ENCODE measurements at regions not wholly inside any gene's neighbourhood (a gene's known extent, or its start where the extent isn't known, plus 50 kb on each side); places are given as distances from the start of the nearest gene placed in this dataset.
A peak's percentile ranks its signal among the peaks of the same experiment; 100 is the strongest.
"Not testable (repeated sequence)": the region's sequence is repeated elsewhere in the genome, so short reads cannot be mapped to it uniquely, and the experiment has no call there.

DNA sequence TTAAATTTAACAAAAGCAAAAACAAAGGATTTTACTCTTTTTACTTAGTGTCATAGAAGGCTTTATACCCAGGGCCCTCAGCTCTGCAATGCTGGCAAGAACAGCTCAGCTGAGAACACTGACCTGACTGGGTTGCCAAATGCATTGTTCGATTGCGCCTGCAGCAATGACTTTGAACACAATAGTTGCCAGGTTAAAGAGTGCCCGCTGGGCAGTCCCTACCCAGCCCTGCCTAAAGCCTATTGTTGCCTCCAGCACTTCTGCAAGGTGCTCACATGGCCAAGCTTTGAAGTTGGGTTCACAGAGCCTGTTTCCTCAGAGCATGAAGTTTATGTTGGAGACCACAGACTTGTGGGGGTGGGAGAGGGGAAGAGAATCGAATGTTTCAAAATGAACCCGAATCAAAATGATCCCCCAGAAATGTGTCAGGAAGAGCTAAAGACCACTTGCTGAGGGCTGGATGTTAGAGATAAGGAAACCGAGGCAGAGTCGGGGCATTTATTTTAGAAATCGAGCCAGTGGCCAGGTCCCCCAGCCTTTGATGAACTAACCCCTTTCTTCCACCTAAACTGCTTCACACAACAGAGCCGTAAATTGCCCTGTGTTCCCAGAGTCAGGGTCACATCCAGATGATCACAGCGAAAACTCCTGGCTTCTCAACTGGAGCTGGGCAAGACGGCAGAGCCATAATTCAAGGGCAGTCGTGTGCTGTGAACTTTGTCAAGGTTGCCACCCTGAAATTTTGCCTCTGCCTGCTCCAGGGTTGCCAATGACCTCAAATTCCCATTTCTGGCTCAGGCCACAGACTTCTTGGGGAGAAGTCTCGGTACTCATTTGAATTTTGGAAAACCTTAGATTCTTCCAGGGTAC is 55.0 kb downstream of the FOXA2 start:
- DNase-seq = no peak

DNA sequence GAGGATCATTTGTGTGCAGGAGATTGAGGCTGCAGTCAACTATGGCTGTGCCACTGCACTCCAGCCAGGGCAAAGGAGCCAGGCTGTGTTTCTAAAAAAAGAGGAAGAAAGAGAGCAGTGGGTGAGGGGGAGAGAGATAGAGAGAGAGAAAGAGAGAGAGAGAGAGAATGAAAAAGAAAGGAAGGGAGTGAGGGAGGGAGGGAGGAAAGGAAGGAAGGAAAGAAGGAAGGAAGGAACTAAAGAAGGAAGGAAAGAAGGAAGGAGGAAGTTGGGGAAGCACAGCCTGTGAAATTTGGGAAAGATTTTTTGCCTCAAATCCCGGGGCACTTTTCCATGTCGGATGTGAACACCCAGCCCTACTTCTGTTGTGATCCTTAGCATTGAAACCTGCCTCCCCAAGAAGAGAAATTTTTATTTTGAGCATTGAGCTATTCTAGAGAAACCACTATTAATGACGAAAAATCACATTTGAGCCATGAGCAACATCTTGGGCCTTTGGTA is 57.8 kb downstream of the FOXA2 start:
- DNase-seq = no peak

DNA sequence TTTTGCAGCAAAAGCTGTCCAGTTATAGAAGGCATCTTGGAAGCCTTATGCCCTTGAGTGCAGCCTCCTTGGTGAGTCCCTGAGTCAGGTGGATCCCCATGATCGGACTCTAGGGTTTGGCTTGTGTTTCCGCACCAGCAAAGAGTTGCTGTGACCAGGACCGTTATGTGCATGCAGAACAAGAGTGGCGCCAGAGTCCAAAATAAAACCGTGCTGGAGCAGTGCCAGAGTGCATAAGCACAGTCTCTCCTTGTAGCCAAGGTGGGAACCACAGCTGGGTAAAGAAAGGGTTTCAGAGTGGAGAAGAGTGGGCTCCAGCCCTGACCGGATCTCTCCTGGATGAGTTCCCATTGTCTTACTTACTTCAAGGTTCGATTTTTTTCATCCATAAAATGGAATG is 58.6 kb downstream of the FOXA2 start:
- DNase-seq = no peak

DNA sequence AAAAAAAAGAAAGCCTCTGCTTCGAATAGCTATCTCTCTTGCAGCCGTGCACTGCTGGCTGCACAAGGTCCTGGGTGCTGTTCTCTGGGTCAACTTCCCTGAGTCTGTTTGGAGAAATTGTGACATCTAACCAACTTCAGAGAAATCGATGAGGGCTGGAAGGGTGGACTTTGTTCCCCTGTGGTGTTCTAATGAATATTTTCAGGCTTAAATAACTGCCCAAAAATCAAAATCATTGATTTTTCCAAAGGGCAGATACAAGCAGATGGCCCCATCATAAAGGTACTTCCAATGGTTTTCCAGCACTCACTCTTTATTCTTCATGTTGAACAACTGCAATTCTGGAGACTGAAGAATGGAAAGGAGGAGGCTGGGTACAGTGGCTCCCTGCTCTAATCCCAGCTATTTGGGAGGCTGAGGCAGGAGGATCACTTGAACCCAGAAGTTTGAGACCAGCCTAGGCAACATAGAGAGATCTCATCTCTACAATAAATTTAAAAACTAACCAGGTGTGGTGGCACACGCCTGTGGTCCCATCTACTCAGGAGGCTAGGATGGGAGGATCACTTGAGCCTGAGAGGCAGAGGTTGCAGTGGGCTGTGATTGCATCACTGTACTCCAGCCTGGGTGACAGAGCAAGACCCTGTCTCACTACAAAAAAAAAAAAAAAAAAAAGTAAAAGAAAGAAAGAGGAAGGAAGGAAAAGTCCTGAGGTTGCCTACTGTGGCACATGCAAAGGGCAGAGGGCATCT is 59.1 kb downstream of the FOXA2 start:
- DNase-seq = no peak

DNA sequence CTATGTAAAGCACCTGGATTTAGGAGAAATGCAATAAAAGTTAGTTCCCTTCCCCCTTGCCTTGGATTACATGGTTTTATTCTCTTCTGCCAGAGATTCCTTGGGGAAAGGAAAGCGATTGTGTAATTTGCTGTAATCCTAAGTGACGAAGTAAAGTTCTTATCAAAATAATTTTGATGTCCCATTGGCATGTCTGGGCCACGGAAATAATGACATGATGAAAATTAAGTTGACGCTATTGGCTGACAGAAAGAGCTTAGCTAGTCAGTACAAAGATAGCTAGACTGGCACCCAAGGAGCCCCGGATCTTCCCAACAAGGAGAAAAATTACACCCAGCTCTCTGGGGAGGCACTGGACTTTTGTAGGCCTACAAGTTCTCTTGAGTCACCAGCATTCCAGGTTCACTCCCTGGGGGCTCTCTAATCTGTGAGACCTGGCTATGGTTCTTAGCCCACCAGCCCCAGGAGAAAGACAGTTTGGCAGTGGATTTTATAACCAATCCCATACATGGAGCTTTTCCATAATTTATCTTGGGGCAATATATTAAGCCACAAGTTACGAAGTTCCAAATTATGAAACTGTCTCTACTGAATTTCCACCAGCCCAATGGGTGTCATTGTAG is 59.9 kb downstream of the FOXA2 start:
- no peak for DNase-seq

DNA sequence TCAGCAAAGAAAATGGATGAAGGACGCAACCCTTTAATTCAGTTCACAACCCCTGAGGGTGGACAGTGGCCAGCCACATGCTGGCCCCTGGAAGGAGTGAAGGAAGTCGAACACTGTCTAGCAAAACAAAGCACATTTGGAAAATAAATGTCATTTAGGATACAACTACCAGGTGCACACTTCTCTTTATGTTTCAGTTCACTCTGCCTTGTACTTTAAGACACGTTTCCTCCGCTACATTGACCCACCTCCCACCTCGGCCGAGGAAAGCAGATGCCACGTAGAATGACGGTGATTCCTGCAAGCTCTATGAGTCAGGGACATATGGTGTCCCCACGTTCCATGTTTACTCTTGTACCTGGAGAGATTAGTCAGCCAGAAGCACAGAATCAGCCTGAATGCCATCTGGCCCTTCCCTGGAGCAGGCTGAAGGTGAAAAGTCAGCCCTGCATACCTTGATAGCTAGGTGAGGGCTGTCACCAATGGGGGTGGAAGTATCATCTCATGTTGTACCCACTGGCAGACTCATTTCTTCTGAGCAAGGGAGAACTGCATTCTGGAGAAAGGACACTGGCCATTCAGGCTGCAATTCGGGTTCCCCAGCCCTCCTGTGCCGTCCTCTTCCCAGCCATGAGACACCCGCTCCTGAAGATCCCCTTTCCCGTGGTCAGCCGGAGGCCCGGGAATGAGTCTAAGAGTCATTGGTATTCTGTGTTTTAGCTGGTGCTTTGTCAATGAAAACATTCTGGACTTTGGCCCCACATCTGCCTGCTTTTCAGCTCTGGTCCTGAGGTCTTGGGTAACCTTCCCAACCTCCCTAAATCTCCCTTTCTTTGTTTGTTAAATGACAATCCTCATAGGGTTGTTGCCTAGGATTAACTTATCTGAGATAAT is 60.6 kb downstream of the FOXA2 start:
- DNase-seq = no peak

DNA sequence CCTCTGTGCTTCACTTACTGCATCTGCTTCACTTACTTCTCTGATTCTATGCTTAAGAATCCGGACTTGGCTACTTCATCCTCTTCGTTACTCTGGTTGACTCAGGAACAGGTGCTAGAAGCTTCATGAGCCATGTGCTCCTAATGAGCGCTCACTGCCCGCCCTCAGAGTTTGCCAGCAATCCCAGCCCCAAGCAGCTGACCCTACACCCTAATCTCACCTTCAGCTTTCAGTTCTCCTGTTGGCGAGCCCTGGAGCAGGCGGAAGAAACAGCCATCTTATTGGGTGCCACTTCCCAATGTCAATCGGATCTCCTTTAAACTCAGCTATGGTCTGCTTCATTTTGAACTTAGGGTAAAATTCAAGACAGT is 61.3 kb downstream of the FOXA2 start:
- no peak for DNase-seq

DNA sequence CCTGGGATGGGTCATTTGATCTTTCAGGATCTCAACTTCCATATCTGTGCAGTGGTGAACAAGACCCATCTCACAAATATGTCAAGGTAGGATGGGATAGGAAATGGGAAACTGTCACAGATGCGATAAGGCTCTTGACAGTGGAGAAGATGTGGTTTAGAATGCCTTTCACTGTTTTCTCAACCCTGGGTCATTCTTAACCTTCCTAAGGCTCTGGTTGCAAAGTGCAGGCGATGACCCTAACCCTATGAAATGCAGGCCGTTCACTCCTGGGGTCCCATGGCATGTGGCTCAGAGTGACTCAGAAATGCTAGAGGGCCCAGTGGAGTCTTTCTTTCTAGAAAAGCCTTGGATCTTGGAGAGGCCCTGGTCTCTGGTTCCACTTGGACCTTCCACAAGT is 61.7 kb downstream of the FOXA2 start:
- no peak for DNase-seq

DNA sequence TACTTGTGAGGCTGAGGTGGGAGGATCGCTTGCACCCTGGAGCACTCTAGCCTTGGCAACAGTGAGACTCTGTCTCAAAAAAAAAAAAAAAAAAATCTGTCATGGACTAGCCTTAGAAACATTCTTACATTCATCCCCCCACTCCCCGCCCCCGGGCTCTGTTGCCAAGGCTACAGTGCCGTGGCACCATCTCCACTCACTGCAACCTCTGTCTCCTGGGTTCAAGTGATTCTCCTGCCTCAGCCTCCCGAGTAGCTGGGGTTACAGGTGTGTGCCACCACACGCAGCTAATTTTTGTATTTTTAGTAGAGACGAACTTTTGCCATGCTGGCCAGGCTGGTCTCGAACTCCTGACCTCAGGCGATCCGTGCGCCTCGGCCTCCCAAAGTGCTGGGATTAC is 62.4 kb downstream of the FOXA2 start:
- DNase-seq = not testable (repeated sequence)

DNA sequence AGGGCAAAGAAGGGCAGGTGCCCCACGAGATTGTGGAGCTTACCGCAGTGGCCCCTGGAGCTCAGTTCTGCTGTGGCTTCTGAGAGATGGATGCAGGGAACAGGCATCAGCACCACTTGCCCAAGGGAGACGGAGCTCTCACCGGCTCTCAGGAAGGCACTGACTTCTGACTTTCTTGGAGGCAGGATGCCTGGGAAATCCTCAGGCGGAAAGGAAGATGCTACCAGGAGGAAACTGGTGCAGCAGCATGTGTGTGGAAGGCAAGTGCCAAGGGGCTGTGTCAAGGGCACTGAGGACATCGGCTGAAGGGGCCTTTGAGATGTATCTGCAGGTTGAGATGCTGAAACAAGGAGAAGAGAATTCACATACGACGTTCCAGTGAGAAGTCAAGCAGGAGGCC is 64.0 kb downstream of the FOXA2 start:
- no peak for DNase-seq

DNA sequence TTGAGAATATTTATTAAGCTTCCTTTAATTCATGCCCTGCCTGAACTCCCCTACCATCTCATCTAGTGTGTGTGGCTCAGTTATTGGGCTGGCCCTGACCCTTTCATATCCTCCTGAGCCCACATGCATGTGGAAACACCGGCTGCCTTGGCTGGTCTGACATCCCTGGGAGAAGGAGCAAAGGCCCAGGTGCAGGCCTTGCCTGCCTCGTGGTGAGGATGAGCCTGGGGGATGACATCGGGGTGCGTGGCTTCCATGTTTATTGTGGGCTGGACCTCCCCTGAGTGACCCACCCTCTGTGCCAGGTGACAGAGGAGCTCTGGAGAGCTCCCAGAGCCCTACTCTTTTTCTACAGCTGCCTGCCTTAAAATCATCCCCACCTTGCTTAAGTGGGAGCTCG is 69.1 kb downstream of the FOXA2 start:
- DNase-seq = no peak

DNA sequence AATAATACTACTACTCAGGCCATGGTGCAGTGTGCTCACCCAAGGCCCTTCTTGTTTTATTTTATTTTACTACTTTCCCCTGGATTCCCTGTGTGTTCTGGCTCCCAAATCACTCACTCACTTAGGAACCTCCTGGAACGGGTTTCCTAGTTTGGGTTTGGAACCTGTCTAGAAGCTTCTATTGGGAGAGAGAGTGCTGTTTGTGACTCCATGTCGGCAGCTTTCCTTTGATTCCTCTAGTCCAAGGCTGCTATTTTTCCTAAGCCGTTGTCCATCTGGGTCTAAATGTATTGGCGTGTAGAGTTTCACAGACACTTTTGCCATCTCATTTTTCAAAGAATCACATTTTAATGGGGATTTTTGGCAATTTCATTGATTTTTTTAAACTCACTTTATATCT is 70.8 kb downstream of the FOXA2 start:
- no peak for DNase-seq

DNA sequence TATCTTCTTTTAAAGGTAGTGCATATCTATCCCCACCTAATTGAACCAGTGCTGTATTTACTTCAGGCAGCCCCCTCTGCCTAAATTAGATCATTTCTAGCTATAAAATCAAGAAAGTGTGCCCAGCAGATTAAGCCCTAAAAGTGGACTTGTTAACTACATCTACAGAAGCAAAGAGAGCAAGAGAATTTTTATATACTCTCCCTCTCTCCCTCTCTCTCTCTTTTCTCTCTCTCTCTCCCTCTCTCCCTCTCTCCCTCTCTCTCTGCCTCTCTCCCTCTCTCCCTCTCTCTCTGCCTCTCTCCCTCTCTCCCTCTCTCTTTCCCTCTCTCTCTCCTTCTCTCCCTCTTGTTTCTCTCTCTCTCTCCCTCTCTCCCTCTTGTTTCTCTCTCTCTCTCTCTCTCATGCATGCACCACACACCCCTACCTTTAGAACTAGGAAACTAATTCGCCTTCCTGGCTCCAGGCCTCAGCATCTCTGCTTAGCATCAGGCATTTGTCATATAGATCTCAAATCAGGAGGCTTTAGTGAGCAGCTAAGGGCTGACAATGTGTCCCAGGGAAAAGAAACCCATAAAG is 71.4 kb downstream of the FOXA2 start:
- DNase-seq = no peak

DNA sequence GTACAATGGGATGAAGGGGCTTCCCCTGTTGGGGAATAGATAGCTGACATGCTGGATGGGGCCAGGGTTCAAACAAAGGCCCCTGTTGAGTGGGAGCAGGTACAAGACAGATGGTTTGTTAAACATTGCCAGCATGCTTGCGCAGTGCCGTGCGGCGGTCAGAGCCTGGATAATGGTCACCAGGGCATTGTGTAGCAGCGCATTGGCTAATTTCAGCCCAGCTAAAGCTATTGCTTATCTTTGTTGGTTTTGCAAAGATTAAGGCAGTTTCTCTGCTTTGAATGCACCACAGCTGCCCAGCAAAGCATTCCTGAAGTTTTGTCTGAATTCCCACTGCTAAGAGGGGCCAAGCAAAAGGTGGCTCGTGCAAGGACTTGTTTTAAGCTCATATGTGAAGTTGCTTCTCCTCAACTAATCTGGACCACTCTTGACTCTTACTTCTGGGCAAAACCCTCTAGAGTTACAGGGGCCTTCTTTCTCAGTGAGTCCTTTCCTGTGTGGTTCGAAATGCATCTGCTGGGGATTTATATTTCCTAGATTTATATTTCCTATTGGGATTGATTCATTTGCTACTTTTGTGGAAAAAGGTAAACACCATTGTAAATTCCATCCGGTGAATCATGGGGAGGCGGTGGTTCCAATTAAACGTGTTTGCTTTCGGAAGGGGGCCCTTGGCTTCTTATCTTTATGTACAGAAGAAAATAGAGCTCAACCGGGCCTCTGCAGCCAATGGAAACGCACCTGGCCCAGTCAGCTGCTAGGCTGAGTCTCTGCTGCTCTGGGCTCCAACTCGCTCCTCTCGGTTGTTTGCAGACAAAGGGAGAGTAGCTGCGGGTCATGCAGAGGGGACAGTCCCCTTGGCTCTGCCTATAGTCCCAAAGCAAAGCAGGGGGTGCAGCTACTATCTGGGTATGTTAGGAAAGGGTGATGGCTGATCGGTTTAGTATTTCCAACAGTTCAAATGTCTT is 72.1 kb downstream of the FOXA2 start:
- DNase-seq = peak; percentile 85

DNA sequence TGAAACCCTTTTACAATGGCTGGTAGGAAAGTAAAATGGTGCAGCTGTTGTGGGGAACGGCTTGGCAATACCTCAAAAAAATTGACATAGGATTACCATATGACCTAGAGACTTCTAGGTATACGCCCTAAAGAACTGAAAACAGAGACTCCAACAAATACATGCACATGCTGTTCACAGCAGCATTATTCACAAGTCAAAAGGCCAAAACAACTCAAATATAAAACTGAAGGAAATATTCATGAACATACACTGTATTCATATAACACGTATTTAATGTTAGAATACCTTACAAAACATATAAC is 74.6 kb downstream of the FOXA2 start:
- no peak for DNase-seq

DNA sequence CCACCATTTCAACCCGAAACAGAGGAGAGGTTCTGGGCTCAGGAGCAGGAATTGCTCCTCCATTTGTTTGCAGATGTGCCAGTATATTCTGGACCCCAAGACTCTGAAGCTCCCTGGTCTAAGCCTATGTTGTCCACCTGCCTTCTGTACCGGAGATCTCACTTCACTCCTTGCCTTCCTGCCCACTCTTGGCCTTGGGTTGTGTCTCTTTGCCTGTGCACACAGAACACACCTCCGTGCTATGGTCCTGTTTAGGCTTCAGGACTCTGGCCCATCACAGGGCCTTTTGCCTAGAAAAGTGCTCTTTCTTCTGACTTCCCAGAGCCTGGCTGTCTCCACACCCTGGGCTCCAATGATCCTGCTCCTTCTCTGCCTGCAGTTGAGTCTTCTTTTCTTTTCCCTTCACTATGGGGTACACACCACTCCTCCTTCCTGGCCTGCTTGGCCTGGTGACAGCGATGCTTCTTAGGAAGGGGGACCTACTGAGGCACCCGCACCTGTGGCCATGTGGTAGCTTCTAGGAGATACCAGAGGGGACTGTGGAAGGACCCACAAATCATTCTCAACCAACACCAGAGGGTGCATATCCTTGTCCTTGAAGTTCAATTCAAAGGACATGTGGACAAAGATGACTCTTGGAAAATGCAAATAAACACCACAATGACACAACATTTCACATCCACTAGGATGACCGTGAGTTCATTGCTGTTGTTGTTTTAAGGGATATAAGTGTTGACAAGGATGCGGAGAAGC is 75.1 kb downstream of the FOXA2 start:
- no peak for DNase-seq

DNA sequence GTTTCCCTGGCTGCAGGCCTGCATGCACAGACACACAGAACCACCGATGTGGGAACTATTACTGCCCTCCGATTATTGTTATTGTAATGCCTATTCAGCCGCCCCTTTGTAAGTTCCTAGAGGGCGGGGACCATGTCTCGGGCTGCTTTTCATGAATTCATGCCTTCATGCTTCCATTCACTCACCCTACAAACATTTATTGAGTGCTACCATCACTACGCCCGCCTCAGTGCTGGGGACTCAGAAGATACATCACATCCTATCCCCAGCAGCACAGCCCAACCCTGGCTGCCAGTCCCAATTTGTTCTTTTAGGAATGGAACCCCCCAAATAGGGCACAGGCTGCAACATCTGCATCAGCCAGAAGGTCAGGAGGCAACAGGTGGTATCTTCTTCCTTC is 75.9 kb downstream of the FOXA2 start:
- no peak for DNase-seq

DNA sequence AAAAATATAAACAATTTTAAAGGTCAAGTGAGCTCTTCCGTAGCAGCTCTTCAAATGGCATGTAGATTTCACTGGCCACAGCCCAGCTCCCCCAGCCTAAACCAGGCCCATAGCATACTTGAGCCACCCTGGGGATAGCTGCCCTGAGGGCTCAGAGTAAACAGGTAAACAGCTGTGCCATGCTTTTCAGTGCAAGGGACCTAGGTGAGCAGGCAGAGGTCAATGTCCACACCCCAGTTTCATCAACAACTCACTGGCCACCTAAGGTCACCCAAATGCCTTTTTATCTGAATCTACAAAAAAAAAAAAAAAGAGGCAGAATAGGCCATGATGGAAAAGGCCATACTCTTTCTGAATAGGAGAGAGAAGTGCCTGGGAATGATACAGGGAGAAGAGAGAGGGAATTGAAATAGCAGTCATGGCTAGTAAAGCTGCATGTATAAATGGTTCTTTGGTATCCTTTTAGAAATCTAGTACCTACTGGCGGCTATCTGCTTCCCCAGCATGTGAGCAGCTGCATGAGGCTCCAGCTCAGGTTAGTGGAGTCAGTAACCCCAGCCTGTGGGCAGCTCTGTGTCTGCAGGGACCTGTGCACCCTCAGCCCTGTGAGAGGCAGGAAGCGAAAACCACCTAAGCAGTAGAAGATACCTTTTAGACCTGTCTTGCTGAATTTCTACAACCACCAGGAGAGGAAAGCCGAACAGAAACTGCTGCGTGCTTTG is 77.0 kb downstream of the FOXA2 start:
- DNase-seq = no peak

DNA sequence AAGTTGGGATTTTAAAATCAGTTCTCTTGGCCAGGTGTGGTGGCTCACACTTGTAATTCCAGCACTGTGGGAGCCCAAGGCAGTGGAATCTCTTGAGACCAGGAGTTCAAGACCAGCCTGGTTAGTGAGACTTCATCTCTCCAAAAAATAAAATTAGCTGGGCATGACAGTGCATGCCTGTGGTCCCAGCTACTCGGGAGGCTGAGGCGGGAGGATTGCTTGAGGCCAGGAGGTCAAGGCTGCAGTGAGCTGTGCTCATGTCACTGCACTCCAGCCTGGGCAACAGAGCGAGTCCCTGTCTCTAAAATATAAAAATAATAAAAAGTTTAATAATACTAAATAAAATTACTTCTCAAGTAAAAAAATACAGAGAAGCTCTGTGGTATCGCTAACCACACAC is 77.5 kb downstream of the FOXA2 start:
- no peak for DNase-seq

DNA sequence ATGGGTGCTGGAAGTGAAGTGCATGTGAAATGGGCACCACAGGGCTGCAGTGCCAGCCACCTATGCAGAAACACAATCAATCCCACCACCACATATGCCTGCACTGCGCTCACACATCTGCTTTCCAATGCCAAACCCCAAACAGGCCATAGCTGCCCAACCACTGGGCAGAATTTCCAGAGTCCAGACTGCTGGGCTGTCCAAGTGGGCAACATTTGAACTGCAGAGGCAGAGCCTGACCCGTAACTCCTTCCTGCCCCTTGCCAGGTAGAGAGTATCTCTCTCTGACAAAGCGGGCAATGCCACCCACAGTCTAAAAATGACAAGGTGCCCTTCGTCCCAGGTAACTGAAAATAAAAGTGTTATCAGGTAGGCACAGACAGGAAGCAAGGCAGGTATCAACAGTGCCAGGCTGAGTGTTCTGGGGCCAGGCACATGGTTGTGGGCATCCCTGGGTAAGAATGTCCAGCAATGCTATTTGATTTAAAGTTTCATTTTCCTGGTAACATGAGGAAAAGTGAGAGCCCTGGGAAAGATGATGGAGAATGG is 79.5 kb downstream of the FOXA2 start:
- no peak for DNase-seq

All from NCI-H1092 (cell line).